HEK293 (cell line): ENCODE measurements at regions not wholly inside any gene's neighbourhood (a gene's known extent, or its start where the extent isn't known, plus 50 kb on each side); places are given as distances from the start of the nearest gene placed in this dataset.

Experiments
- CTCF ChIA-PET: fragments of 350-600 bp; formaldehyde crosslinking; extraction: SDS; loops from one replicate; lab custom pipeline; 2021; ENCODE audit warnings: antibody characterized with exemption; lab: Yijun Ruan, JAX
- POLR2A ChIA-PET: fragments of 300-600 bp; formaldehyde crosslinking; extraction: SDS; loops from one replicate; lab custom pipeline; 2020; ENCODE audit warnings: antibody characterized with exemption, inconsistent platforms; lab: Yijun Ruan, JAX
- H3K27ac ChIP-seq: fragments of 200-500 bp; sonication (Bioruptor generic); 2 replicates; pipeline ENCODE4 v1.5.1; 2014; ENCODE audit warnings: low read depth, low read length, control low read depth, inconsistent platforms; ENCODE audit errors: extremely low read depth
- H3K36me3 ChIP-seq, 2 experiments: fragments of 200-500 bp in 1 of 2; sonication (Bioruptor generic) in 1 of 2; 1 replicate in 1 of 2; 2 replicates in 1 of 2; pipeline ENCODE4 v1.5.1; 2014 to 2017; ENCODE audit warnings: inconsistent platforms in 2 of 2, low read length in 2 of 2; ENCODE audit not compliant: control insufficient read depth in 2 of 2, insufficient read depth in 1 of 2
- H3K4me1 ChIP-seq: fragments of 200-500 bp; sonication (Bioruptor generic); 2 replicates; pipeline ENCODE4 v1.5.1; 2014; ENCODE audit warnings: mild to moderate bottlenecking, low read length, inconsistent platforms; ENCODE audit not compliant: control insufficient read depth, insufficient read depth
- H3K4me3 ChIP-seq: 2 replicates; pipeline ENCODE4 v1.5.1; 2011; ENCODE audit warnings: low read depth, mild to moderate bottlenecking, control low read depth, low read length, moderate library complexity
- H3K9me3 ChIP-seq: fragments of 200-500 bp; sonication (Bioruptor generic); 2 replicates; pipeline ENCODE4 v1.5.1; 2014; ENCODE audit warnings: low read depth, low read length, inconsistent platforms; ENCODE audit not compliant: control insufficient read depth, insufficient read depth
- BCL11A ChIP-seq: fragments of 450-650 bp; formaldehyde crosslinking; IDR thresholded peaks from 2 replicates; pipeline ENCODE4 v1.5.1; 2016; ENCODE audit warnings: low read depth, missing biosample characterization, missing genetic modification characterization
- FEZF1 ChIP-seq: fragments of 450-650 bp; formaldehyde crosslinking; IDR thresholded peaks from 2 replicates; pipeline ENCODE4 v1.5.1; 2016; ENCODE audit warnings: missing biosample characterization, missing genetic modification characterization
- HIC1 ChIP-seq: fragments of 450-650 bp; formaldehyde crosslinking; IDR thresholded peaks from 2 replicates; pipeline ENCODE4 v1.5.1; 2016; ENCODE audit warnings: missing biosample characterization, missing genetic modification characterization
- OSR2 ChIP-seq: fragments of 450-650 bp; formaldehyde crosslinking; IDR thresholded peaks from 2 replicates; pipeline ENCODE4 v1.5.1; 2016; ENCODE audit warnings: missing biosample characterization, missing genetic modification characterization
- PATZ1 ChIP-seq: fragments of 450-650 bp; formaldehyde crosslinking; IDR thresholded peaks from 2 replicates; pipeline ENCODE4 v1.5.1; 2016; ENCODE audit warnings: missing biosample characterization, missing genetic modification characterization
- SP3 ChIP-seq: fragments of 450-650 bp; formaldehyde crosslinking; IDR thresholded peaks from 2 replicates; pipeline ENCODE4 v1.5.1; 2016; ENCODE audit warnings: missing biosample characterization, missing genetic modification characterization
- YY2 ChIP-seq: fragments of 450-650 bp; formaldehyde crosslinking; IDR thresholded peaks from 2 replicates; pipeline ENCODE4 v1.5.1; 2016; ENCODE audit warnings: missing biosample characterization, missing genetic modification characterization
- ZBTB26 ChIP-seq: fragments of 450-650 bp; formaldehyde crosslinking; optimal IDR thresholded peaks from 2 replicates; pipeline ENCODE3; 2016; ENCODE audit warnings: missing biosample characterization, mild to moderate bottlenecking, missing genetic modification characterization
- ZIC2 ChIP-seq: fragments of 450-650 bp; formaldehyde crosslinking; IDR thresholded peaks from 2 replicates; pipeline ENCODE4 v1.5.1; 2016; ENCODE audit warnings: missing biosample characterization, missing genetic modification characterization
- ZNF121 ChIP-seq: fragments of 450-650 bp; formaldehyde crosslinking; IDR thresholded peaks from 2 replicates; pipeline ENCODE4 v1.5.1; 2016; ENCODE audit warnings: missing biosample characterization, missing genetic modification characterization
- ZNF132 ChIP-seq: fragments of 450-650 bp; formaldehyde crosslinking; IDR thresholded peaks from 2 replicates; pipeline ENCODE4 v1.5.1; 2017; ENCODE audit warnings: missing biosample characterization, missing genetic modification characterization, borderline replicate concordance
- ZNF184 ChIP-seq: fragments of 450-650 bp; IDR thresholded peaks from 2 replicates; pipeline ENCODE4 v1.5.1; 2018; ENCODE audit warnings: missing biosample characterization, mild to moderate bottlenecking, missing genetic modification characterization
- ZNF19 ChIP-seq: fragments of 450-650 bp; formaldehyde crosslinking; IDR thresholded peaks from 2 replicates; pipeline ENCODE4; 2016; ENCODE audit warnings: missing biosample characterization, missing genetic modification characterization, low read depth
- ZNF223 ChIP-seq: fragments of 450-650 bp; formaldehyde crosslinking; IDR thresholded peaks from 2 replicates; pipeline ENCODE4 v1.5.1; 2016; ENCODE audit warnings: missing biosample characterization, missing genetic modification characterization
- ZNF23 ChIP-seq: fragments of 450-650 bp; formaldehyde crosslinking; IDR thresholded peaks from 2 replicates; pipeline ENCODE4 v1.5.1; 2016; ENCODE audit warnings: missing biosample characterization, missing genetic modification characterization, borderline replicate concordance
- ZNF350 ChIP-seq: fragments of 450-650 bp; formaldehyde crosslinking; IDR thresholded peaks from 2 replicates; pipeline ENCODE4 v1.5.0; 2017; ENCODE audit warnings: missing biosample characterization, mild to moderate bottlenecking, missing genetic modification characterization
- ZNF426 ChIP-seq: fragments of 450-650 bp; formaldehyde crosslinking; IDR thresholded peaks from 2 replicates; pipeline ENCODE4 v1.5.1; 2017; ENCODE audit warnings: missing biosample characterization, missing genetic modification characterization, mild to moderate bottlenecking, inconsistent platforms, moderate library complexity
- ZNF473 ChIP-seq: fragments of 450-650 bp; formaldehyde crosslinking; IDR thresholded peaks from 2 replicates; pipeline ENCODE4 v1.5.1; 2017; ENCODE audit warnings: missing biosample characterization, missing genetic modification characterization
- ZNF48 ChIP-seq: fragments of 450-650 bp; formaldehyde crosslinking; IDR thresholded peaks from 2 replicates; pipeline ENCODE4 v1.5.1; 2016; ENCODE audit warnings: missing biosample characterization, missing genetic modification characterization
- ZNF529 ChIP-seq: fragments of 450-650 bp; formaldehyde crosslinking; IDR thresholded peaks from 2 replicates; pipeline ENCODE4 v1.5.1; 2017; ENCODE audit warnings: missing genetic modification characterization, missing biosample characterization; ENCODE audit not compliant: insufficient replicate concordance
- ZNF548 ChIP-seq: fragments of 450-650 bp; formaldehyde crosslinking; IDR thresholded peaks from 2 replicates; pipeline ENCODE4 v1.5.1; 2016; ENCODE audit warnings: missing biosample characterization, missing genetic modification characterization
- ZNF558 ChIP-seq: fragments of 450-650 bp; formaldehyde crosslinking; IDR thresholded peaks from 2 replicates; pipeline ENCODE4 v1.5.1; 2016; ENCODE audit warnings: missing biosample characterization, missing genetic modification characterization
- ZNF561 ChIP-seq: fragments of 450-650 bp; IDR thresholded peaks from 2 replicates; pipeline ENCODE4 v1.5.1; 2018; ENCODE audit warnings: missing biosample characterization, missing genetic modification characterization, borderline replicate concordance
- ZNF600 ChIP-seq: fragments of 450-650 bp; formaldehyde crosslinking; IDR thresholded peaks from 2 replicates; pipeline ENCODE4 v1.5.1; 2016; ENCODE audit warnings: missing biosample characterization, missing genetic modification characterization
- ZNF626 ChIP-seq: fragments of 450-650 bp; sonication (Bioruptor Pico); formaldehyde crosslinking; IDR thresholded peaks from 2 replicates; pipeline ENCODE4 v1.5.1; 2018; ENCODE audit warnings: missing biosample characterization, missing genetic modification characterization, inconsistent platforms
- ZNF629 ChIP-seq: fragments of 450-650 bp; formaldehyde crosslinking; IDR thresholded peaks from 2 replicates; pipeline ENCODE4 v1.5.1; 2017; ENCODE audit warnings: missing biosample characterization, missing genetic modification characterization
- ZNF658 ChIP-seq: fragments of 450-650 bp; formaldehyde crosslinking; IDR thresholded peaks from 2 replicates; pipeline ENCODE4; 2016; ENCODE audit warnings: missing biosample characterization, missing genetic modification characterization
- ZNF747 ChIP-seq: fragments of 450-650 bp; formaldehyde crosslinking; IDR thresholded peaks from 2 replicates; pipeline ENCODE4 v1.5.1; 2016; ENCODE audit warnings: missing biosample characterization, missing genetic modification characterization
- ZNF837 ChIP-seq: fragments of 450-650 bp; formaldehyde crosslinking; IDR thresholded peaks from 2 replicates; pipeline ENCODE4 v1.5.1; 2016; ENCODE audit warnings: missing biosample characterization, missing genetic modification characterization
- ZSCAN4 ChIP-seq: fragments of 450-650 bp; formaldehyde crosslinking; IDR thresholded peaks from 2 replicates; pipeline ENCODE4 v1.5.1; 2017; ENCODE audit warnings: missing biosample characterization, missing genetic modification characterization

- Histone ChIP-seq H3K4me3 (no peak overlapping the region), H3K4me1 (no peaks in the 10 kb centered on the region), H3K27ac (no peak overlapping the region), H3K9me3 (no peaks in the 10 kb centered on the region), H3K36me3 (no peaks in the 10 kb centered on the region)
- CTCF ChIA-PET = no interaction called here
- no peak for TF ChIP-seq ZNF658 (tag by site-specific recombination)
- no peak for TF ChIP-seq ZIC2
- TF ChIP-seq ZNF558 (tag by site-specific recombination) = no peak
- TF ChIP-seq ZNF600 = no peak
- TF ChIP-seq ZSCAN4 (tag by site-specific recombination) = no peak
- TF ChIP-seq, all 188 proteins: peak for 0
- POLR2A ChIA-PET = no interaction called here
Observed at GRCh38 chr1:213570487-213570886, 417.3 kb upstream of the PROX1 start.

GRCh38 chr1:213571419-213571818, 416.4 kb upstream of the PROX1 start:
- Histone ChIP-seq H3K36me3 (no peaks in the 10 kb centered on the region), H3K4me3 (no peak overlapping the region), H3K4me1 (no peaks in the 10 kb centered on the region), H3K27ac (no peak overlapping the region), H3K9me3 (no peaks in the 10 kb centered on the region)
- TF ChIP-seq ZNF837 (no peak), ZNF561 (tag by site-specific recombination) (no peak), ZNF350 (no peak), HIC1 (tag by site-specific recombination) (no peak), PATZ1 (tag by site-specific recombination) (no peak), ZNF473 (tag by site-specific recombination) (no peak), ZNF529 (tag by site-specific recombination) (no peak), YY2 (no peak)
- ChIA-PET POLR2A (no interaction called here), CTCF (no interaction called here)

- H3K9me3 ChIP-seq = no peaks in the 10 kb centered on the region
- POLR2A ChIA-PET = no interaction called here
- H3K4me1 ChIP-seq = no peaks in the 10 kb centered on the region
- CTCF ChIA-PET = no interaction called here
- H3K4me3 ChIP-seq = no peak overlapping the region
- no peak overlapping the region for H3K27ac ChIP-seq
- no peaks in the 10 kb centered on the region for H3K36me3 ChIP-seq
- TF ChIP-seq ZNF121 (tag by site-specific recombination) = no peak
- TF ChIP-seq ZNF184 (tag by site-specific recombination) = no peak
- TF ChIP-seq FEZF1 = no peak
- TF ChIP-seq ZNF223 (tag by site-specific recombination) = no peak
- no peak for TF ChIP-seq OSR2 (tag by site-specific recombination)
- no peak for TF ChIP-seq ZNF626 (tag by site-specific recombination)
- no peak for TF ChIP-seq ZNF48 (tag by site-specific recombination)
- TF ChIP-seq ZNF23 (tag by site-specific recombination) = no peak
- no peak for TF ChIP-seq ZBTB26 (tag by site-specific recombination)
- no peak for TF ChIP-seq ZNF132 (tag by site-specific recombination)
- TF ChIP-seq ZNF629 (tag by site-specific recombination) = no peak
- TF ChIP-seq ZNF426 (tag by site-specific recombination) = no peak
- TF ChIP-seq ZNF747 (tag by site-specific recombination) = no peak
- no peak for TF ChIP-seq ZNF548
- no peak for TF ChIP-seq SP3 (tag by site-specific recombination)
- no peak for TF ChIP-seq ZNF19
- TF ChIP-seq BCL11A (tag by site-specific recombination) = no peak
Observed at GRCh38 chr1:213571843-213572242, 415.9 kb upstream of the PROX1 start.
